ENCODE measurements at regions not wholly inside any gene's neighbourhood (a gene's known extent, or its start where the extent isn't known, plus 50 kb on each side); places are given as distances from the start of the nearest gene placed in this dataset.
A peak's percentile ranks its signal among the peaks of the same experiment; 100 is the strongest.

GRCh38 chr6:145319605-145320004, 415.7 kb downstream of the EPM2A start:
- no peak for ATAC-seq
- no peak for DNase-seq (ENCODE audit: low spot score)
- intact Hi-C loops (cut with DNase I): no loop called here

- no peak for ATAC-seq
These were observed 411.7 kb downstream of the EPM2A start for GRCh38 chr6:145323646-145324045.

GRCh38 chr6:145327586-145327985, 407.7 kb downstream of the EPM2A start:
- DNase-seq (ENCODE audit: low spot score) (no peak), ATAC-seq (no peak)
- intact Hi-C loops (cut with DNase I): no loop called here

More at GRCh38 chr6:145323646-145324045, 411.7 kb downstream of the EPM2A start:
- intact Hi-C loops (cut with DNase I): no loop called here
- no peak for DNase-seq (ENCODE audit: low spot score)

- DNase-seq (ENCODE audit: low spot score): no peak
- no peak for ATAC-seq
- intact Hi-C loops (cut with DNase I): no loop called here
These were observed 406.1 kb downstream of the EPM2A start for GRCh38 chr6:145329257-145329656.

GRCh38 chr6:145331066-145331465, 404.3 kb downstream of the EPM2A start:
- DNase-seq (ENCODE audit: low spot score): no peak
- intact Hi-C loops (cut with DNase I): no loop called here
- no peak for ATAC-seq

GRCh38 chr6:145332011-145332410, 403.3 kb downstream of the EPM2A start:
- DNase-seq (ENCODE audit: low spot score) (no peak), ATAC-seq (no peak)
- intact Hi-C loops (cut with DNase I): no loop called here

GRCh38 chr6:145336119-145336518, 399.2 kb downstream of the EPM2A start:
- DNase-seq (ENCODE audit: low spot score) (no peak), ATAC-seq (no peak)
- intact Hi-C loops (cut with DNase I): no loop called here

- intact Hi-C loops (cut with DNase I): no loop called here
- ATAC-seq: no peak
- DNase-seq (ENCODE audit: low spot score): no peak
These were observed 396.2 kb downstream of the EPM2A start for GRCh38 chr6:145339089-145339488.

GRCh38 chr6:145340256-145340655, 395.1 kb downstream of the EPM2A start:
- intact Hi-C loops (cut with DNase I): no loop called here
- ATAC-seq (no peak), DNase-seq (ENCODE audit: low spot score) (no peak)

GRCh38 chr6:145345094-145345493, 390.2 kb downstream of the EPM2A start:
- no peak for DNase-seq (ENCODE audit: low spot score)
- intact Hi-C loops (cut with DNase I): no loop called here
- ATAC-seq: no peak

GRCh38 chr6:145347216-145347615, 388.1 kb downstream of the EPM2A start:
- intact Hi-C loops (cut with DNase I): no loop called here
- no peak for DNase-seq (ENCODE audit: low spot score)
- no peak for ATAC-seq

- intact Hi-C loops (cut with DNase I): no loop called here
- ATAC-seq: no peak
- no peak for DNase-seq (ENCODE audit: low spot score)
These were observed 385.3 kb downstream of the EPM2A start for GRCh38 chr6:145349950-145350510.

- intact Hi-C loops (cut with DNase I): no loop called here
- DNase-seq (ENCODE audit: low spot score): no peak
- no peak for ATAC-seq
These were observed 384.4 kb downstream of the EPM2A start for GRCh38 chr6:145350928-145351327.

- no peak for DNase-seq (ENCODE audit: low spot score)
- intact Hi-C loops (cut with DNase I): no loop called here
These were observed 382.8 kb downstream of the EPM2A start for GRCh38 chr6:145352382-145353080.

GRCh38 chr6:145360865-145361264, 374.5 kb downstream of the EPM2A start:
- intact Hi-C loops (cut with DNase I): no loop called here
- ATAC-seq (no peak), DNase-seq (ENCODE audit: low spot score) (no peak)

More at GRCh38 chr6:145352382-145353080, 382.8 kb downstream of the EPM2A start:
- ATAC-seq: no peak

- no peak for DNase-seq (ENCODE audit: low spot score)
- intact Hi-C loops (cut with DNase I): loop anchor here (5.0 kb wide), 1 partner anchor 980 kb away; no protein-coding TSS in a partner anchor
- no peak for ATAC-seq
These were observed 368.2 kb downstream of the EPM2A start for GRCh38 chr6:145367149-145367548.

GRCh38 chr6:145368075-145368474, 367.2 kb downstream of the EPM2A start:
- intact Hi-C loops (cut with DNase I): loop anchor here (5.0 kb wide), 1 partner anchor 981 kb away; no protein-coding TSS in a partner anchor
- ATAC-seq (no peak), DNase-seq (ENCODE audit: low spot score) (no peak)

- no peak for DNase-seq (ENCODE audit: low spot score)
- intact Hi-C loops (cut with DNase I): no loop called here
- no peak for ATAC-seq
These were observed 364.8 kb downstream of the EPM2A start for GRCh38 chr6:145370559-145370958.

GRCh38 chr6:145372671-145373151, 362.6 kb downstream of the EPM2A start:
- ATAC-seq (peak; percentile 28), DNase-seq (ENCODE audit: low spot score) (no peak)
- intact Hi-C loops (cut with DNase I): no loop called here

- DNase-seq (ENCODE audit: low spot score) (no peak), ATAC-seq (no peak)
- intact Hi-C loops (cut with DNase I): no loop called here
These were observed 361.5 kb downstream of the EPM2A start for GRCh38 chr6:145373826-145374225.

GRCh38 chr6:145374570-145374969, 360.8 kb downstream of the EPM2A start:
- intact Hi-C loops (cut with DNase I): no loop called here
- ATAC-seq: no peak
- no peak for DNase-seq (ENCODE audit: low spot score)

Measured in sciatic nerve (tissue), 2 donors.